ENCODE measurements at regions not wholly inside any gene's neighbourhood (a gene's known extent, or its start where the extent isn't known, plus 50 kb on each side); places are given as distances from the start of the nearest gene placed in this dataset.
"Not testable (repeated sequence)": the region's sequence is repeated elsewhere in the genome, so short reads cannot be mapped to it uniquely, and the experiment has no call there.

DNA sequence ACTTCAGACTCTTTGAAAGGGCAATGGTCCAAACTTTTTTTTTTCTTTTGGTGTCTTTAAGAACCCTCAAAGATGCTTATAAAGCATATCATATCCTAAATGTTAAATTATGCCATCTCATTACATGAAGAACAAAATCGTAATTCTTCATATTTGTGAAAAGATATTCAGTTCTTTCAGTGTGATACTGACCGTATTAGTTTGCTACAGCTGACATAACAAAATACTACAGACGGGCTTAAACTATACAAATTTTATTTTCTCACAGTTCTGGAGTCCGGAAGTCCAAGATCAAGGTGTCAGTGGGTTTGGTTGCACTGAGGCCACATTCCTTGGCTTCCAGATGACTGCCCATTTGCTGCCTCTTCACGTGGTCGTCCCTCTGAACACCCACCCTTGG is 1377.2 kb upstream of the ZEB2 start:
- Histone ChIP-seq H3K9me2 (ENCODE audit: insufficient read depth) (no peaks in the 10 kb centered on the region), H2AFZ (no peak overlapping the region), H3K27me3 (ENCODE audit: insufficient read depth, low read depth) (no peaks in the 10 kb centered on the region), H3K4me2 (no peak overlapping the region), H3K9me3 (ENCODE audit: insufficient read depth, low read depth) (no peaks in the 10 kb centered on the region; the same call in none of the 2 replicates), H3K36me3 (ENCODE audit: low read depth) (no peaks in the 10 kb centered on the region), H3K27ac (no peak overlapping the region), H3K4me1 (replicated peaks; ENCODE audit: insufficient read depth) (no peaks in the 10 kb centered on the region), H3K4me3 (no peak overlapping the region), H4K20me1 (ENCODE audit: insufficient read depth) (no peaks in the 10 kb centered on the region), H3F3A (ENCODE audit: insufficient read depth, low read depth) (no peaks in the 10 kb centered on the region), H3K79me2 (ENCODE audit: low read depth) (no peaks in the 10 kb centered on the region)
- DNase-seq: no peak
- intact Hi-C loops (cut with micrococcal nuclease; ENCODE audit: unreplicated experiment): no loop called here
- ChIA-PET POLR2A (ENCODE audit: unreplicated experiment) (no interaction called here), CTCF (no interaction called here)
- TF ChIP-seq EZH2 (IDR thresholded peaks at IDR 0.05; ENCODE audit: low read depth): no peak
- TF ChIP-seq, protein P1, sequence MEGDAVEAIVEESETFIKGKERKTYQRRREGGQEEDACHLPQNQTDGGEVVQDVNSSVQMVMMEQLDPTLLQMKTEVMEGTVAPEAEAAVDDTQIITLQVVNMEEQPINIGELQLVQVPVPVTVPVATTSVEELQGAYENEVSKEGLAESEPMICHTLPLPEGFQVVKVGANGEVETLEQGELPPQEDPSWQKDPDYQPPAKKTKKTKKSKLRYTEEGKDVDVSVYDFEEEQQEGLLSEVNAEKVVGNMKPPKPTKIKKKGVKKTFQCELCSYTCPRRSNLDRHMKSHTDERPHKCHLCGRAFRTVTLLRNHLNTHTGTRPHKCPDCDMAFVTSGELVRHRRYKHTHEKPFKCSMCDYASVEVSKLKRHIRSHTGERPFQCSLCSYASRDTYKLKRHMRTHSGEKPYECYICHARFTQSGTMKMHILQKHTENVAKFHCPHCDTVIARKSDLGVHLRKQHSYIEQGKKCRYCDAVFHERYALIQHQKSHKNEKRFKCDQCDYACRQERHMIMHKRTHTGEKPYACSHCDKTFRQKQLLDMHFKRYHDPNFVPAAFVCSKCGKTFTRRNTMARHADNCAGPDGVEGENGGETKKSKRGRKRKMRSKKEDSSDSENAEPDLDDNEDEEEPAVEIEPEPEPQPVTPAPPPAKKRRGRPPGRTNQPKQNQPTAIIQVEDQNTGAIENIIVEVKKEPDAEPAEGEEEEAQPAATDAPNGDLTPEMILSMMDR (conservative IDR thresholded peaks at IDR 0.05): no peak
- BruUV-seq (replicated peaks): no TSS peak

DNA sequence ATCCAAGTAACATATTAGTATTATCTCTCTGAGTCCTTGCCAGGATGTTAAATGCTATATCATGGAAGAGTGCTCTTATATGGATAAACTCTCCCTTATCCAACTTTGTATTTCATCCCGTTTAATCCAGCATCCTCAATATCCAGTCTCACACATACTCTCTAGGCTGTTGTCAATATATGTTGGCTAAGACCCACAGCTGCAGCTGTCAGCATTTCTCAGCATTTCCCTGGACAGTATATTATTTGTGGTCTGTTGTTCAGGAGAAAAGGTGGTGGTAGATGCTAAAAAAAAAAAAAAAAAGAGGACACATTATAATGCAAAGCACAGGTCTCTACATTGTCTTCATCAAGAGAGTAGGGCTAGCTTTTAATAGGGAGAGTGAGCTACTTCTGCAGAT is 1368.0 kb upstream of the ZEB2 start:
- Histone ChIP-seq H3K4me2 (no peak overlapping the region), H3K27ac (no peak overlapping the region), H3K4me3 (no peak overlapping the region), H3K9me3 (ENCODE audit: insufficient read depth, low read depth) (no peaks in the 10 kb centered on the region), H3K36me3 (ENCODE audit: low read depth) (no peaks in the 10 kb centered on the region), H3F3A (ENCODE audit: insufficient read depth, low read depth) (no peaks in the 10 kb centered on the region), H3K79me2 (ENCODE audit: low read depth) (no peaks in the 10 kb centered on the region), H3K9me2 (ENCODE audit: insufficient read depth) (no peaks in the 10 kb centered on the region), H4K20me1 (ENCODE audit: insufficient read depth) (no peaks in the 10 kb centered on the region), H3K27me3 (ENCODE audit: insufficient read depth, low read depth) (no peaks in the 10 kb centered on the region), H3K4me1 (replicated peaks; ENCODE audit: insufficient read depth) (no peaks in the 10 kb centered on the region), H2AFZ (no peak overlapping the region)
- no peak for DNase-seq
- intact Hi-C loops (cut with micrococcal nuclease; ENCODE audit: unreplicated experiment): no loop called here
- ChIA-PET CTCF (no interaction called here), POLR2A (ENCODE audit: unreplicated experiment) (no interaction called here)
- BruUV-seq (replicated peaks): no TSS peak
- TF ChIP-seq EZH2 (IDR thresholded peaks at IDR 0.05; ENCODE audit: low read depth): no peak
- TF ChIP-seq, protein P1 (conservative IDR thresholded peaks at IDR 0.05): no peak

DNA sequence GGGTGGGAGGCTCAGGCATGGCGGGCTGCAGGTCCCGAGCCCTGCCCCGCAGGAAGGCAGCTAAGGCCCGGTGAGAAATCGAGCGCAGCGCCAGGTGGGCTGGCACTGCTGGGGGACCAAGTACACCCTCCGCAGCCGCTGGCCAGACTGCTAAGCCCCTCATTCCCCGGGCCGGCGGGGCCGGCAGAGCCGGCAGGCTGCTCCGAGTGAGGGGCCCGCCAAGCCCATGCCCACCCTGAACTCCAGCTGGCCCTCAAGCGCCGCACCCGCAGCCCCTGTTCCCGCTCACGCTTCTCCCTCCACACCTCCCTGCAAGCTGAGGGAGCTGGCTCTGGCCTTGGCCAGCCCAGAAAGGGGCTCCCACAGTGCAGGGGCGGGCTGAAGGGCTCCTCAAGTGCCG is 1361.1 kb upstream of the ZEB2 start:
- H3K36me3 ChIP-seq (ENCODE audit: low read depth); H3K27me3 ChIP-seq (ENCODE audit: insufficient read depth, low read depth); intact Hi-C loops (cut with micrococcal nuclease; ENCODE audit: unreplicated experiment); H3K9me2 ChIP-seq (ENCODE audit: insufficient read depth); H3K9me3 ChIP-seq (ENCODE audit: insufficient read depth, low read depth); H3F3A ChIP-seq (ENCODE audit: insufficient read depth, low read depth); BruUV-seq (replicated peaks); H4K20me1 ChIP-seq (ENCODE audit: insufficient read depth); H3K27ac ChIP-seq; H3K4me2 ChIP-seq; H3K4me1 ChIP-seq (replicated peaks; ENCODE audit: insufficient read depth); POLR2A ChIA-PET (ENCODE audit: unreplicated experiment); CTCF ChIA-PET; H3K79me2 ChIP-seq (ENCODE audit: low read depth); H3K4me3 ChIP-seq; DNase-seq; H2AFZ ChIP-seq: not testable (repeated sequence)

DNA sequence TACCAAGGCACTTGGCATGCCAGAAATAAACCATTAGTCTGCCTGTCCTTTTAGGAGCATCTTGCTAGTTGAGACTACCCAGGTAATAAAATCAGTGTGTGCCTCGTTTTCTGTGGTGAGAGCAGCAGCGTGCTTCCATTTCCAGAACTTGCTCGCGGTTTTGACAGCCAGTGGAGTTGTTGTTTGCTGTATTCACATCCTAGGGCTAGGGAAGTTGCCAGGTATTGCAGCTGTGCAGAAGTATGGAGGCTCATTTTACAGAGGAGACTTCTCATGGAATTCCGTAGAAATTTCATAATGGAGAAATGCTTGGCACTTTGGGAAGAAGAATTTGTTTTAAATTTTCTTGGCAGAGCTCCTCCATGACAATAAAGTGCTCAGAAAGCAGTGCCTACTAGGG is 1355.1 kb upstream of the ZEB2 start:
- BruUV-seq (replicated peaks): no TSS peak
- no peaks in the 10 kb centered on the region; the same call in 1 of the 2 replicates for H3K9me3 ChIP-seq (ENCODE audit: insufficient read depth, low read depth)
- no peaks in the 10 kb centered on the region for H3K79me2 ChIP-seq (ENCODE audit: low read depth)
- TF ChIP-seq EZH2 (IDR thresholded peaks at IDR 0.05; ENCODE audit: low read depth): no peak
- TF ChIP-seq, protein P1 (conservative IDR thresholded peaks at IDR 0.05): no peak
- no peaks in the 10 kb centered on the region for H3K36me3 ChIP-seq (ENCODE audit: low read depth)
- ChIA-PET CTCF (no interaction called here), POLR2A (ENCODE audit: unreplicated experiment) (no interaction called here)
- no peaks in the 10 kb centered on the region for H3K9me2 ChIP-seq (ENCODE audit: insufficient read depth)
- H4K20me1 ChIP-seq (ENCODE audit: insufficient read depth): no peaks in the 10 kb centered on the region
- DNase-seq: no peak
- no peak overlapping the region for H3K4me3 ChIP-seq
- intact Hi-C loops (cut with micrococcal nuclease; ENCODE audit: unreplicated experiment): no loop called here
- H3K4me2 ChIP-seq: no peak overlapping the region
- H2AFZ ChIP-seq: peak overlapping the region; percentile 24; the same call in 1 of the 2 replicates
- H3K27ac ChIP-seq: no peak overlapping the region
- no peaks in the 10 kb centered on the region for H3F3A ChIP-seq (ENCODE audit: insufficient read depth, low read depth)
- no peaks in the 10 kb centered on the region for H3K27me3 ChIP-seq (ENCODE audit: insufficient read depth, low read depth)
- H3K4me1 ChIP-seq (replicated peaks; ENCODE audit: insufficient read depth): no peaks in the 10 kb centered on the region
